GM10266 (cell line): ENCODE measurements at regions not wholly inside any gene's neighbourhood (a gene's known extent, or its start where the extent isn't known, plus 50 kb on each side); places are given as distances from the start of the nearest gene placed in this dataset.
"Not testable (repeated sequence)": the region's sequence is repeated elsewhere in the genome, so short reads cannot be mapped to it uniquely, and the experiment has no call there.

Source experiments
- DNase-seq: peaks from one replicate; pipeline ENCODE4 v3.0.0; 2012; ENCODE audit errors: extremely low spot score
- CTCF ChIP-seq: IDR thresholded peaks from 2 replicates; pipeline ENCODE4 v1.5.1; 2012; ENCODE audit warnings: mild to moderate bottlenecking, low read depth; ENCODE audit not compliant: control insufficient read depth, insufficient read depth; ENCODE audit errors: missing control alignments

GRCh38 chr4:120202222-120202621 is 135.6 kb upstream of the MAD2L1 start:
- no peak for DNase-seq

GRCh38 chr4:120200573-120201110 is 134.0 kb upstream of the MAD2L1 start:
- DNase-seq: not testable (repeated sequence)

More at GRCh38 chr4:120202222-120202621, 135.6 kb upstream of the MAD2L1 start:
- no peak for TF ChIP-seq CTCF

GRCh38 chr4:120198411-120198810 is 131.8 kb upstream of the MAD2L1 start:
- no peak for DNase-seq
- TF ChIP-seq CTCF: no peak

GRCh38 chr4:120177603-120178002 is 111.0 kb upstream of the MAD2L1 start:
- no peak for DNase-seq

GRCh38 chr4:120175272-120175671 is 108.6 kb upstream of the MAD2L1 start:
- no peak for TF ChIP-seq CTCF
- no peak for DNase-seq

More at GRCh38 chr4:120177603-120178002, 111.0 kb upstream of the MAD2L1 start:
- no peak for TF ChIP-seq CTCF

- DNase-seq: no peak
Observed at GRCh38 chr4:120163895-120164294, 97.2 kb upstream of the MAD2L1 start.

GRCh38 chr4:120158841-120159463 is 92.3 kb upstream of the MAD2L1 start:
- no peak for DNase-seq
- TF ChIP-seq CTCF: no peak

More at GRCh38 chr4:120163895-120164294, 97.2 kb upstream of the MAD2L1 start:
- TF ChIP-seq CTCF: no peak
